WI38 (cell line): ENCODE measurements at regions not wholly inside any gene's neighbourhood (a gene's known extent, or its start where the extent isn't known, plus 50 kb on each side); places are given as distances from the start of the nearest gene placed in this dataset.
"Not testable (repeated sequence)": the region's sequence is repeated elsewhere in the genome, so short reads cannot be mapped to it uniquely, and the experiment has no call there.

ENCODE experiments used
- H3K4me3 ChIP-seq: 2 replicates; pipeline ENCODE4 v1.5.1; 2011; ENCODE audit warnings: low read depth, mild to moderate bottlenecking, control low read depth, low read length
- CTCF ChIP-seq: IDR thresholded peaks from 2 replicates; pipeline ENCODE4 v1.5.1; 2012; ENCODE audit warnings: low read depth, mild to moderate bottlenecking, control low read depth, low read length

DNA sequence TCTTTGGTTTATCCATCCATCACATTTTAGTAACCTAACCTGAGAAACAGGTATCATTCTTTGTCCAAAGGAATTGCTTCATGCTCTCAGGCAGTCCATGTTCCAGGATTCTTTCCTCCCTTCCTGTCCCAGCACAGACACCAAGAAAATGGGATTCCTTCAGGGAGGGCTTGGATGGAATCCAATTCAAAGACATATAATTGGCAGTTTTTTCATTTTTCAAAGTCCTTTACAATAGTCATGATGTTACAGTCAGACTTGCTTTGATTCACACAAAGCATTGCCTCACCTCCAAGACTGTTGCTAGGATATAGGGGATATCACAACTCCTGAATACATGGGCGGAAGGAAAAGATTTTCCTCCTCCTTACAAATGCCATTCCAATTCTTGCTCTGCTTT lies 241.4 kb upstream of the ACVR2A start:
- no peak for TF ChIP-seq CTCF
- no peak overlapping the region for H3K4me3 ChIP-seq

DNA sequence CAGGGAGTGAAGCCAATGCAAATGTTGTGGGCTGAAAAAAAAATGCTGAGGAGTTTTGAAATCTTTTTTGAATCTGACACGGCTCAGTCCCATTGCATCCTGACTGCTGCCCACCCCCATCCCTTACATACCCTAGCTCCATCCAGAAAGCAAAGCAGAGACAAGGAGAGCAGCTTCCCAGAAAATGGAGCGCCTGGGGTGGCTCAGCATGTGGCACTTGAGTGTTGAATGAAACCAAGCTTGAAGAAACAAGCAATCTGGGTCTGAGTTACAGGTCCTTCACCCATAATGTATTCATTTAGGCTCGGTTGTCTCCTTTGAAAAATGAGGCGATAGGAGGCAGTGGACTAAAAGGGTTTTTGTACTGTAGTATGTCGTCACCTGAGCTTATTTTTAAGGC lies 244.2 kb upstream of the ACVR2A start:
- TF ChIP-seq CTCF, result no peak
- H3K4me3 ChIP-seq, result no peak overlapping the region

DNA sequence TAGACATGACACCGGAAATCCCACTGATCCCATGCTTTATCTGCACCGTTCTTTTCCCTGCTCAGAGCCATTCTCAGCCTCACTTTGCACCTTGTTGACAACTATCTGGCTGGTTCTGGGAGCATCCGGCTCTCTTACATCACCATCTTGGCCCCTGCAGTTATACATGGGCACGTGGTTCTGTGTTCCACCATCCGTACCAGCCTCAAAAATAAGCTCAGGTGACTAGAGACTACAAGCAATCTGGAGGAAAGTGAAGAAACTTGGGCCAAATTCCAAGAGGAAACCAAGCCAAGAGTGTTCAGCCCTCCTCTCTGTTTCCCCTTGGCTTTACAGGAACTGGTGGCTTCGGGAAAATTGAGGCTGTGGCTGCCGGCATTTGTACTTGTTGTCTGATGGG lies 244.6 kb upstream of the ACVR2A start:
- H3K4me3 ChIP-seq, result no peak overlapping the region
- TF ChIP-seq CTCF, result no peak

- TF ChIP-seq CTCF, result no peak
Observed at GRCh38 chr2:147595200-147595599, 249.6 kb upstream of the ACVR2A start.

GRCh38 chr2:147594038-147594437 lies 250.8 kb upstream of the ACVR2A start:
- H3K4me3 ChIP-seq, result no peak overlapping the region
- TF ChIP-seq CTCF, result no peak

More at GRCh38 chr2:147595200-147595599, 249.6 kb upstream of the ACVR2A start:
- H3K4me3 ChIP-seq, result no peak overlapping the region

GRCh38 chr2:147592784-147593183 lies 252.0 kb upstream of the ACVR2A start:
- H3K4me3 ChIP-seq, result not testable (repeated sequence)

- TF ChIP-seq CTCF, result no peak
Observed at GRCh38 chr2:147589127-147589526, 255.7 kb upstream of the ACVR2A start.

GRCh38 chr2:147588191-147588590 lies 256.6 kb upstream of the ACVR2A start:
- no peak for TF ChIP-seq CTCF
- H3K4me3 ChIP-seq, result no peak overlapping the region

More at GRCh38 chr2:147589127-147589526, 255.7 kb upstream of the ACVR2A start:
- no peak overlapping the region for H3K4me3 ChIP-seq
